HEK293 (cell line): ENCODE measurements at regions not wholly inside any gene's neighbourhood (a gene's known extent, or its start where the extent isn't known, plus 50 kb on each side); places are given as distances from the start of the nearest gene placed in this dataset.

Source experiments
- CTCF ChIA-PET: fragments of 350-600 bp; formaldehyde crosslinking; extraction: SDS; loops from one replicate; lab custom pipeline; 2021; ENCODE audit warnings: antibody characterized with exemption; lab: Yijun Ruan, JAX
- POLR2A ChIA-PET: fragments of 300-600 bp; formaldehyde crosslinking; extraction: SDS; loops from one replicate; lab custom pipeline; 2020; ENCODE audit warnings: antibody characterized with exemption, inconsistent platforms; lab: Yijun Ruan, JAX
- H3K27ac ChIP-seq: fragments of 200-500 bp; sonication (Bioruptor generic); 2 replicates; pipeline ENCODE4 v1.5.1; 2014; ENCODE audit warnings: low read depth, low read length, control low read depth, inconsistent platforms; ENCODE audit errors: extremely low read depth
- H3K36me3 ChIP-seq, 2 experiments: fragments of 200-500 bp in 1 of 2; sonication (Bioruptor generic) in 1 of 2; 1 replicate in 1 of 2; 2 replicates in 1 of 2; pipeline ENCODE4 v1.5.1; 2014 to 2017; ENCODE audit warnings: inconsistent platforms in 2 of 2, low read length in 2 of 2; ENCODE audit not compliant: control insufficient read depth in 2 of 2, insufficient read depth in 1 of 2
- H3K4me1 ChIP-seq: fragments of 200-500 bp; sonication (Bioruptor generic); 2 replicates; pipeline ENCODE4 v1.5.1; 2014; ENCODE audit warnings: mild to moderate bottlenecking, low read length, inconsistent platforms; ENCODE audit not compliant: control insufficient read depth, insufficient read depth
- H3K4me3 ChIP-seq: 2 replicates; pipeline ENCODE4 v1.5.1; 2011; ENCODE audit warnings: low read depth, mild to moderate bottlenecking, control low read depth, low read length, moderate library complexity
- H3K9me3 ChIP-seq: fragments of 200-500 bp; sonication (Bioruptor generic); 2 replicates; pipeline ENCODE4 v1.5.1; 2014; ENCODE audit warnings: low read depth, low read length, inconsistent platforms; ENCODE audit not compliant: control insufficient read depth, insufficient read depth
- GLIS1 ChIP-seq: fragments of 450-650 bp; formaldehyde crosslinking; IDR thresholded peaks from 2 replicates; pipeline ENCODE4 v1.5.1; 2016; ENCODE audit warnings: missing biosample characterization, missing genetic modification characterization
- HOXD13 ChIP-seq: sonication (generic); formaldehyde crosslinking; IDR thresholded peaks from 2 replicates; pipeline ENCODE4 v1.8.0; 2022; ENCODE audit warnings: missing genetic modification reagents, borderline replicate concordance
- KLF9 ChIP-seq: fragments of 450-650 bp; formaldehyde crosslinking; IDR thresholded peaks from 2 replicates; pipeline ENCODE4 v1.5.1; 2016; ENCODE audit warnings: missing biosample characterization, missing genetic modification characterization, low read depth
- TCF7L2 ChIP-seq: IDR thresholded peaks from 2 replicates; pipeline ENCODE4 v1.6.1; 2011; ENCODE audit warnings: low read depth, mild to moderate bottlenecking, inconsistent platforms, low read length, moderate library complexity, borderline replicate concordance
- ZEB2 ChIP-seq: fragments of 450-650 bp; formaldehyde crosslinking; IDR thresholded peaks from 2 replicates; pipeline ENCODE4 v1.5.1; 2016; ENCODE audit warnings: missing biosample characterization, missing genetic modification characterization
- ZNF133 ChIP-seq: fragments of 450-650 bp; formaldehyde crosslinking; IDR thresholded peaks from 2 replicates; pipeline ENCODE4 v1.5.1; 2016; ENCODE audit warnings: missing biosample characterization, missing genetic modification characterization
- ZNF19 ChIP-seq: fragments of 450-650 bp; formaldehyde crosslinking; IDR thresholded peaks from 2 replicates; pipeline ENCODE4; 2016; ENCODE audit warnings: missing biosample characterization, missing genetic modification characterization, low read depth
- ZNF23 ChIP-seq: fragments of 450-650 bp; formaldehyde crosslinking; IDR thresholded peaks from 2 replicates; pipeline ENCODE4 v1.5.1; 2016; ENCODE audit warnings: missing biosample characterization, missing genetic modification characterization, borderline replicate concordance
- ZNF416 ChIP-seq: fragments of 450-650 bp; formaldehyde crosslinking; IDR thresholded peaks from 2 replicates; pipeline ENCODE4 v1.5.1; 2016; ENCODE audit warnings: missing biosample characterization, missing genetic modification characterization
- ZNF426 ChIP-seq: fragments of 450-650 bp; formaldehyde crosslinking; IDR thresholded peaks from 2 replicates; pipeline ENCODE4 v1.5.1; 2017; ENCODE audit warnings: missing biosample characterization, missing genetic modification characterization, mild to moderate bottlenecking, inconsistent platforms, moderate library complexity
- ZNF473 ChIP-seq: fragments of 450-650 bp; formaldehyde crosslinking; IDR thresholded peaks from 2 replicates; pipeline ENCODE4 v1.5.1; 2017; ENCODE audit warnings: missing biosample characterization, missing genetic modification characterization
- ZNF560 ChIP-seq: fragments of 450-650 bp; formaldehyde crosslinking; IDR thresholded peaks from 2 replicates; pipeline ENCODE4 v1.5.1; 2017; ENCODE audit warnings: missing biosample characterization, missing genetic modification characterization, borderline replicate concordance
- ZNF664 ChIP-seq: fragments of 450-650 bp; formaldehyde crosslinking; IDR thresholded peaks from 2 replicates; pipeline ENCODE4 v1.5.1; 2016; ENCODE audit warnings: missing biosample characterization, missing genetic modification characterization
- TF ChIP-seq, protein P1 (sequence below): fragments of 450-650 bp; formaldehyde crosslinking; IDR thresholded peaks from 2 replicates; pipeline ENCODE4 v1.5.1; 2017; ENCODE audit warnings: missing biosample characterization, missing genetic modification characterization
- TF ChIP-seq, protein P2 (sequence below): fragments of 450-650 bp; formaldehyde crosslinking; IDR thresholded peaks from 2 replicates; pipeline ENCODE4 v1.5.1; 2016; ENCODE audit warnings: missing biosample characterization, missing genetic modification characterization
- TF ChIP-seq, protein P3 (sequence below): fragments of 450-650 bp; formaldehyde crosslinking; IDR thresholded peaks from 2 replicates; pipeline ENCODE4 v1.5.1; 2017; ENCODE audit warnings: missing biosample characterization, missing genetic modification characterization
- TF ChIP-seq, protein P4 (sequence below): fragments of 450-650 bp; formaldehyde crosslinking; conservative IDR thresholded peaks from 2 replicates; pipeline ENCODE4 v1.5.1; 2016; ENCODE audit warnings: low read depth, missing biosample characterization, missing genetic modification characterization
- TF ChIP-seq, protein P5 (sequence below): fragments of 450-650 bp; IDR thresholded peaks from 2 replicates; pipeline ENCODE4 v1.5.1; 2018; ENCODE audit warnings: missing biosample characterization, mild to moderate bottlenecking, missing genetic modification characterization

DNA sequence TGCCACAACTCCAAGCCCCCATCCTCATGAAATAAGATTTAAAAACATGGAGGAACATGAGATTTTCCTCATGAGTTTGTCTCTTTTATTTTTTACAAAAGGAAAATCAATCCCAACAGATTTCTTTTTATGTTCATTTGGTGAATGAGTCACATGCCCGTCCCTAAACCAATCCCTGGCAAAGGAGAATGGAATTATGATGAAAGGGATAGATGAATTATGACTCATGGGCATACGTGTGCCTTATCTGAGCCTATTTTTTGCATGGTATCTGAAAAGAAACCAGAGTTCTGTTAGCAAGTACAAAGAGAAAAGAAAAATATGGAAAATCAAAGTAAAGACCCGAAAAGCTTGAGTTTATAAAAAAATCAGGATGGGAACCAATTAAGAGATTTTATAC is 267.5 kb upstream of the TMEM161B start:
- Histone ChIP-seq H3K36me3 (no peaks in the 10 kb centered on the region), H3K4me3 (no peak overlapping the region), H3K27ac (no peak overlapping the region), H3K9me3 (no peaks in the 10 kb centered on the region), H3K4me1 (no peaks in the 10 kb centered on the region)
- CTCF ChIA-PET = no interaction called here
- no peak for TF ChIP-seq ZNF560
- TF ChIP-seq, protein P1, sequence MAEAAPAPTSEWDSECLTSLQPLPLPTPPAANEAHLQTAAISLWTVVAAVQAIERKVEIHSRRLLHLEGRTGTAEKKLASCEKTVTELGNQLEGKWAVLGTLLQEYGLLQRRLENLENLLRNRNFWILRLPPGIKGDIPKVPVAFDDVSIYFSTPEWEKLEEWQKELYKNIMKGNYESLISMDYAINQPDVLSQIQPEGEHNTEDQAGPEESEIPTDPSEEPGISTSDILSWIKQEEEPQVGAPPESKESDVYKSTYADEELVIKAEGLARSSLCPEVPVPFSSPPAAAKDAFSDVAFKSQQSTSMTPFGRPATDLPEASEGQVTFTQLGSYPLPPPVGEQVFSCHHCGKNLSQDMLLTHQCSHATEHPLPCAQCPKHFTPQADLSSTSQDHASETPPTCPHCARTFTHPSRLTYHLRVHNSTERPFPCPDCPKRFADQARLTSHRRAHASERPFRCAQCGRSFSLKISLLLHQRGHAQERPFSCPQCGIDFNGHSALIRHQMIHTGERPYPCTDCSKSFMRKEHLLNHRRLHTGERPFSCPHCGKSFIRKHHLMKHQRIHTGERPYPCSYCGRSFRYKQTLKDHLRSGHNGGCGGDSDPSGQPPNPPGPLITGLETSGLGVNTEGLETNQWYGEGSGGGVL = no peak
- no peak for TF ChIP-seq KLF9 (tag by site-specific recombination)
- TF ChIP-seq, protein P2, sequence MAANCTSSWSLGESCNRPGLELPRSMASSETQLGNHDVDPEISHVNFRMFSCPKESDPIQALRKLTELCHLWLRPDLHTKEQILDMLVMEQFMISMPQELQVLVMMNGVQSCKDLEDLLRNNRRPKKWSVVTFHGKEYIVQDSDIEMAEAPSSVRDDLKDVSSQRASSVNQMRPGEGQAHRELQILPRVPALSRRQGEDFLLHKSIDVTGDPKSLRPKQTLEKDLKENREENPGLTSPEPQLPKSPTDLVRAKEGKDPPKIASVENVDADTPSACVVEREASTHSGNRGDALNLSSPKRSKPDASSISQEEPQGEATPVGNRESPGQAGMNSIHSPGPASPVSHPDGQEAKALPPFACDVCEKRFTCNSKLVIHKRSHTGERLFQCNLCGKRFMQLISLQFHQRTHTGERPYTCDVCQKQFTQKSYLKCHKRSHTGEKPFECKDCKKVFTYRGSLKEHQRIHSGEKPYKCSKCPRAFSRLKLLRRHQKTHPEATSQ (tag by site-specific recombination) = no peak
- no peak for TF ChIP-seq ZNF473 (tag by site-specific recombination)
- TF ChIP-seq ZNF133 = no peak
- TF ChIP-seq GLIS1 (tag by site-specific recombination) = no peak
- no peak for TF ChIP-seq ZNF416 (tag by site-specific recombination)
- TF ChIP-seq ZEB2 (tag by site-specific recombination) = no peak
- TF ChIP-seq ZNF19 (tag by site-specific recombination) = no peak
- TF ChIP-seq ZNF664 (tag by site-specific recombination) = no peak
- TF ChIP-seq, protein P3, sequence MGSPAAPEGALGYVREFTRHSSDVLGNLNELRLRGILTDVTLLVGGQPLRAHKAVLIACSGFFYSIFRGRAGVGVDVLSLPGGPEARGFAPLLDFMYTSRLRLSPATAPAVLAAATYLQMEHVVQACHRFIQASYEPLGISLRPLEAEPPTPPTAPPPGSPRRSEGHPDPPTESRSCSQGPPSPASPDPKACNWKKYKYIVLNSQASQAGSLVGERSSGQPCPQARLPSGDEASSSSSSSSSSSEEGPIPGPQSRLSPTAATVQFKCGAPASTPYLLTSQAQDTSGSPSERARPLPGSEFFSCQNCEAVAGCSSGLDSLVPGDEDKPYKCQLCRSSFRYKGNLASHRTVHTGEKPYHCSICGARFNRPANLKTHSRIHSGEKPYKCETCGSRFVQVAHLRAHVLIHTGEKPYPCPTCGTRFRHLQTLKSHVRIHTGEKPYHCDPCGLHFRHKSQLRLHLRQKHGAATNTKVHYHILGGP (tag by site-specific recombination) = no peak
- TF ChIP-seq, protein P4, sequence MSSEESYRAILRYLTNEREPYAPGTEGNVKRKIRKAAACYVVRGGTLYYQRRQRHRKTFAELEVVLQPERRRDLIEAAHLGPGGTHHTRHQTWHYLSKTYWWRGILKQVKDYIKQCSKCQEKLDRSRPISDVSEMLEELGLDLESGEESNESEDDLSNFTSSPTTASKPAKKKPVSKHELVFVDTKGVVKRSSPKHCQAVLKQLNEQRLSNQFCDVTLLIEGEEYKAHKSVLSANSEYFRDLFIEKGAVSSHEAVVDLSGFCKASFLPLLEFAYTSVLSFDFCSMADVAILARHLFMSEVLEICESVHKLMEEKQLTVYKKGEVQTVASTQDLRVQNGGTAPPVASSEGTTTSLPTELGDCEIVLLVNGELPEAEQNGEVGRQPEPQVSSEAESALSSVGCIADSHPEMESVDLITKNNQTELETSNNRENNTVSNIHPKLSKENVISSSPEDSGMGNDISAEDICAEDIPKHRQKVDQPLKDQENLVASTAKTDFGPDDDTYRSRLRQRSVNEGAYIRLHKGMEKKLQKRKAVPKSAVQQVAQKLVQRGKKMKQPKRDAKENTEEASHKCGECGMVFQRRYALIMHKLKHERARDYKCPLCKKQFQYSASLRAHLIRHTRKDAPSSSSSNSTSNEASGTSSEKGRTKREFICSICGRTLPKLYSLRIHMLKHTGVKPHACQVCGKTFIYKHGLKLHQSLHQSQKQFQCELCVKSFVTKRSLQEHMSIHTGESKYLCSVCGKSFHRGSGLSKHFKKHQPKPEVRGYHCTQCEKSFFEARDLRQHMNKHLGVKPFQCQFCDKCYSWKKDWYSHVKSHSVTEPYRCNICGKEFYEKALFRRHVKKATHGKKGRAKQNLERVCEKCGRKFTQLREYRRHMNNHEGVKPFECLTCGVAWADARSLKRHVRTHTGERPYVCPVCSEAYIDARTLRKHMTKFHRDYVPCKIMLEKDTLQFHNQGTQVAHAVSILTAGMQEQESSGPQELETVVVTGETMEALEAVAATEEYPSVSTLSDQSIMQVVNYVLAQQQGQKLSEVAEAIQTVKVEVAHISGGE (tag by site-specific recombination) = no peak
- no peak for TF ChIP-seq TCF7L2
- TF ChIP-seq ZNF23 = no peak
- TF ChIP-seq, protein P5, sequence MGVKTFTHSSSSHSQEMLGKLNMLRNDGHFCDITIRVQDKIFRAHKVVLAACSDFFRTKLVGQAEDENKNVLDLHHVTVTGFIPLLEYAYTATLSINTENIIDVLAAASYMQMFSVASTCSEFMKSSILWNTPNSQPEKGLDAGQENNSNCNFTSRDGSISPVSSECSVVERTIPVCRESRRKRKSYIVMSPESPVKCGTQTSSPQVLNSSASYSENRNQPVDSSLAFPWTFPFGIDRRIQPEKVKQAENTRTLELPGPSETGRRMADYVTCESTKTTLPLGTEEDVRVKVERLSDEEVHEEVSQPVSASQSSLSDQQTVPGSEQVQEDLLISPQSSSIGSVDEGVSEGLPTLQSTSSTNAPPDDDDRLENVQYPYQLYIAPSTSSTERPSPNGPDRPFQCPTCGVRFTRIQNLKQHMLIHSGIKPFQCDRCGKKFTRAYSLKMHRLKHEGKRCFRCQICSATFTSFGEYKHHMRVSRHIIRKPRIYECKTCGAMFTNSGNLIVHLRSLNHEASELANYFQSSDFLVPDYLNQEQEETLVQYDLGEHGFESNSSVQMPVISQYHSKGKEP (tag by site-specific recombination) = no peak
- TF ChIP-seq HOXD13 = no peak
- no peak for TF ChIP-seq ZNF426 (tag by site-specific recombination)
- POLR2A ChIA-PET = no interaction called here
